Endothelial cell (in vitro differentiated cells): ENCODE measurements at regions not wholly inside any gene's neighbourhood (a gene's known extent, or its start where the extent isn't known, plus 50 kb on each side); places are given as distances from the start of the nearest gene placed in this dataset.
"Not testable (repeated sequence)": the region's sequence is repeated elsewhere in the genome, so short reads cannot be mapped to it uniquely, and the experiment has no call there.

Experiments used
- DNase-seq: peaks from one replicate; pipeline ENCODE4 v3.0.0; 2021; ENCODE audit warnings: low spot score
- H3K27ac Mint-ChIP-seq: one replicate; pipeline ENCODE4 v1.8.0; 2021; ENCODE audit warnings: mixed read lengths, inconsistent platforms; ENCODE audit not compliant: unreplicated experiment
- H3K27me3 Mint-ChIP-seq: one replicate; pipeline ENCODE4 v1.8.0; 2021; ENCODE audit warnings: mild to moderate bottlenecking, moderate library complexity, mixed read lengths, inconsistent platforms; ENCODE audit not compliant: unreplicated experiment
- H3K36me3 Mint-ChIP-seq: one replicate; pipeline ENCODE4 v1.8.0; 2021; ENCODE audit warnings: mild to moderate bottlenecking, low read depth, mixed read lengths, inconsistent platforms; ENCODE audit not compliant: unreplicated experiment
- H3K4me1 Mint-ChIP-seq: one replicate; pipeline ENCODE4 v1.8.0; 2021; ENCODE audit warnings: mild to moderate bottlenecking, mixed read lengths, inconsistent platforms; ENCODE audit not compliant: unreplicated experiment
- H3K4me3 Mint-ChIP-seq: one replicate; pipeline ENCODE4 v1.8.0; 2021; ENCODE audit warnings: mild to moderate bottlenecking, mixed read lengths, inconsistent platforms; ENCODE audit not compliant: unreplicated experiment
- H3K9me3 Mint-ChIP-seq: one replicate; pipeline ENCODE4 v1.8.0; 2021; ENCODE audit warnings: mixed read lengths, inconsistent platforms; ENCODE audit not compliant: unreplicated experiment
- CTCF ChIP-seq: fragments of 200-600 bp; sonication (generic); IDR thresholded peaks from one replicate; pipeline ENCODE4 v1.5.0; 2021; ENCODE audit warnings: antibody characterized with exemption; ENCODE audit not compliant: unreplicated experiment

GRCh38 chr4:124459941-124460310, 252.6 kb downstream of the ANKRD50 start:
- Mint-ChIP-seq H3K4me1 (peaks cover 14% of the 10 kb centered on the region), H3K4me3 (no peak overlapping the region), H3K27ac (peak overlapping the region; percentile 97), H3K27me3 (peaks cover 8% of the 10 kb centered on the region), H3K36me3 (peaks cover 22% of the 10 kb centered on the region), H3K9me3 (peaks cover 8% of the 10 kb centered on the region)
- TF ChIP-seq CTCF, result no peak
- DNase-seq, result peak; percentile 39

- Mint-ChIP-seq H3K36me3 (peaks cover 22% of the 10 kb centered on the region), H3K4me1 (peaks cover 14% of the 10 kb centered on the region), H3K27ac (peak overlapping the region; percentile 75)
- not testable (repeated sequence) for H3K4me3 Mint-ChIP-seq, H3K9me3 Mint-ChIP-seq, H3K27me3 Mint-ChIP-seq
- peak; percentile 17 for DNase-seq
Measured at GRCh38 chr4:124461592-124461991, 250.9 kb downstream of the ANKRD50 start.

- peaks cover 22% of the 10 kb centered on the region for H3K36me3 Mint-ChIP-seq
- peaks cover 14% of the 10 kb centered on the region for H3K4me1 Mint-ChIP-seq
- TF ChIP-seq CTCF, result no peak
- peaks cover 8% of the 10 kb centered on the region for H3K27me3 Mint-ChIP-seq
- peak overlapping the region; percentile 5 for H3K27ac Mint-ChIP-seq
- no peak for DNase-seq
- peaks cover 8% of the 10 kb centered on the region for H3K9me3 Mint-ChIP-seq
- peak overlapping the region; percentile 79 for H3K4me3 Mint-ChIP-seq
Measured at GRCh38 chr4:124462954-124463828, 249.3 kb downstream of the ANKRD50 start.

GRCh38 chr4:124464836-124465235, 247.7 kb downstream of the ANKRD50 start:
- H3K36me3 Mint-ChIP-seq, result peaks cover 22% of the 10 kb centered on the region
- no peak for DNase-seq
- H3K27me3 Mint-ChIP-seq, result peaks cover 8% of the 10 kb centered on the region
- no peak for TF ChIP-seq CTCF
- no peak overlapping the region for H3K4me3 Mint-ChIP-seq
- H3K4me1 Mint-ChIP-seq, result peaks cover 5% of the 10 kb centered on the region
- H3K27ac Mint-ChIP-seq, result no peak overlapping the region
- peaks cover 8% of the 10 kb centered on the region for H3K9me3 Mint-ChIP-seq

- H3K4me3 Mint-ChIP-seq, result no peak overlapping the region
- DNase-seq, result no peak
- H3K9me3 Mint-ChIP-seq, result peaks cover 7% of the 10 kb centered on the region
- peaks cover 3% of the 10 kb centered on the region for H3K27me3 Mint-ChIP-seq
- no peak overlapping the region for H3K27ac Mint-ChIP-seq
- peaks cover 9% of the 10 kb centered on the region for H3K36me3 Mint-ChIP-seq
- no peak for TF ChIP-seq CTCF
- no peaks in the 10 kb centered on the region for H3K4me1 Mint-ChIP-seq
Measured at GRCh38 chr4:124468360-124468759, 244.2 kb downstream of the ANKRD50 start.
